ENCODE measurements at regions not wholly inside any gene's neighbourhood (a gene's known extent, or its start where the extent isn't known, plus 50 kb on each side); places are given as distances from the start of the nearest gene placed in this dataset.

DNA sequence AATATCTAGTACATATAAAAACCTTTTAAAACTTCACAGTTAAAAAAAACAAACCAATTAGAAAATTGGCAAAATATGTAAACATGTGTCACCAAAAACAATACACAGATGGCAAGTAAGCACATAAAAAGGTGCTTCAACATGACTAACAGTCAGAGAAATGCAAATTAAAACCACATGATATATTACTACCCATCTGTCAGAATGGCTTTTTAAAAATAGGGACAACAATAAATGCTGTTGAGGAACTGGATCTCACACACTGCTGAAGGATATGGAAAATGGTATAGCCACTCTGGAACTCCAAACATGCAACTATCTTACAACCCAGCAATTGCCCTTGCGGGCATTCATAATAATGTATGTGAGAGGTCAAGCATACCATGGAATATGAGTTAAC is 1153.6 kb downstream of the FLRT2 start:
- DNase-seq, result no peak

DNA sequence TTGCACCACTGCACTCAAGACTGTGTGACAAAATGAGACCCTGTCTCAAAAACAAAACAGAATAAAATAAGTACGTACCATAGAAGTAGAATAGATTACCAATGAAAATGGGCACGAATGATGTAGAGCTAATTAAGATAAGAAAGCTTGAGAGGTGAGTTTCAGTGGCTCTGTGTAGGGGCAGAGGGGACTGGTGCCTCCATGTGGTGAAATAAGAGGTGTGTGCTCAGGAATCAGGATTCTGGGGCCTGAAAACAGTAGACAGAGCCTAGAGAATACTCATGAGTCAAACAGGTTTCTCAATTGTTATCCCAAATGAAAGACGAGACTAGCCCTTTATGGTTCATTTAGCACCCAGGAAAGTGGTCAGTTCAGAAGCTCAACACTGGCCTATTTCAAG is 1145.1 kb downstream of the FLRT2 start:
- DNase-seq, result no peak

DNA sequence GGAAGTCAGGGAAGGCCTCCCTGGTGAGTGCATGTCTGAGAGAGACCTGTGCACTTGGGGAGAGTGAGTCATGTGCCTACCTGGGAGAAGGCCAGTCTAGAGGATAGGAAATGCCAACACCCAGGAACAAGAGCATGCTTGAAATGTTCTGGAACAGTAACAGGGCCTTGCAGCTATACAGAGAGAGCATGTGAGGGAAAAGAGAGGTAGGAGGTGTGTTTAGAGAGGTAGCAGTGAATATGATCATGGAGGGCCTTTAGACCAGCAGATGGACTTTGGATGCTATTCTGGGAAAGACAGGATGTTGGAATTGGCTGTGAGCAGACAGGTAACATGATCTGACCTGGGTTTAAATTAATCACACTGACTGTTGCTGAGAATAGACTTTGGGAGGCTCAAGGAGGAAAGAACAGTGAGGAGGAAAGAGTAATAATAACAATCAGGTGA is 1143.6 kb downstream of the FLRT2 start:
- peak; percentile 3 for DNase-seq

- no peak for DNase-seq
These were observed 1142.1 kb downstream of the FLRT2 start for GRCh38 chr14:86672080-86672479.

DNA sequence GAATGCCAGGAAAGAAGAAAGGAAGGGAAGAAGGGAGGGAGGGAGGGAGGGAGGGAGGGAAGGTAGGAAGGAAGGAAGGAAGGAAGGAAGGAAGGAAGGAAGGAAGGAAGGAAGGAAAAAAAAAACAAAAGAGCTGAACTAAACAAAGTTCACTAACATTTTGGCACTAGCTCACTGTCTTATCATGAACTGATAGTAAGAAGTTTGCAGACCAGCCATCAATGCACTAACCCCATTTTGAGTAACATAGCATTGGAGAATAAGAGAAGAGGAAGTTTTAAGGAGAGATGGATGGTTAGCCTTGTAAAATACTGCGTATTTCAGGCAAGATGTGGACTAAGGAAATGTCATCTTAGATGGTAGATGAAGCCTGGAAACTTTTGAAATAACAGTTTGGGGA is 1136.0 kb downstream of the FLRT2 start:
- DNase-seq, result no peak

DNA sequence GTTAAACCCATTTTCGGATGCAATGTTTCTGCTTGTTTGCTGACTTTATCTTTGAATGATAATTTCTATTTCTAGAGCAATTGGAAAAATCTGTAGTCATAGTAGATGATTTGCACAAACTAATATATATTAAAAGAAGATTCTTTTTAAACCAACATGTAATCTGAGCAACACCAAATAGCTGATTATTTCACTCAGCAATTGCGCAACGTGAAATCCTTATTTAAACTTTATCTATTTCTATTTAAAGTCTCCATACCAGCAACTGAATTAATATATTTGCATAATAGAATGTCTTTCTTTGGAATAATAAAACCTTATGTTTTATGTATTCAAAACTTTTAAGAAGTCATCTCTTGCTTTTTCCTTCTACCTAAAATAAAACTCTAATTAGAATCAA is 1132.4 kb downstream of the FLRT2 start:
- no peak for DNase-seq

- DNase-seq, result peak; percentile 25
These were observed 1124.7 kb downstream of the FLRT2 start for GRCh38 chr14:86654558-86655184.

DNA sequence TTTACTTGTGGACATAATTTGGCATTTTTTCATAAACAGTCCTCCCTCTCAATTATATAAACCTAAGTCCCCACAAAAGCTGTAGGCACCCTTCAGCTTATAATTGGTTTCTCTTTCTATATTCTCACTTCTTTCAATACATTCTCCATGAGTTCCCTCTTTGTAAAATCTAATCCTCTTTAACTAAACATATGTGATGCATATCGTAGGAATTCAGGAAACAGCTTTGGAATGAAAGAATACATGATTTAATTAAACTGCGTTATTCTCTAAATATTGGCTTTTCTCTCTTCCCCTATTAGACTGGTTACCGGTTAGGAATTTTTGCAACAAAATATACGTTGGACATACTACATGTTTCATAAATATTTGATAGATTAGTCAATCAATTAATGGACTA is 1122.6 kb downstream of the FLRT2 start:
- no peak for DNase-seq

DNA sequence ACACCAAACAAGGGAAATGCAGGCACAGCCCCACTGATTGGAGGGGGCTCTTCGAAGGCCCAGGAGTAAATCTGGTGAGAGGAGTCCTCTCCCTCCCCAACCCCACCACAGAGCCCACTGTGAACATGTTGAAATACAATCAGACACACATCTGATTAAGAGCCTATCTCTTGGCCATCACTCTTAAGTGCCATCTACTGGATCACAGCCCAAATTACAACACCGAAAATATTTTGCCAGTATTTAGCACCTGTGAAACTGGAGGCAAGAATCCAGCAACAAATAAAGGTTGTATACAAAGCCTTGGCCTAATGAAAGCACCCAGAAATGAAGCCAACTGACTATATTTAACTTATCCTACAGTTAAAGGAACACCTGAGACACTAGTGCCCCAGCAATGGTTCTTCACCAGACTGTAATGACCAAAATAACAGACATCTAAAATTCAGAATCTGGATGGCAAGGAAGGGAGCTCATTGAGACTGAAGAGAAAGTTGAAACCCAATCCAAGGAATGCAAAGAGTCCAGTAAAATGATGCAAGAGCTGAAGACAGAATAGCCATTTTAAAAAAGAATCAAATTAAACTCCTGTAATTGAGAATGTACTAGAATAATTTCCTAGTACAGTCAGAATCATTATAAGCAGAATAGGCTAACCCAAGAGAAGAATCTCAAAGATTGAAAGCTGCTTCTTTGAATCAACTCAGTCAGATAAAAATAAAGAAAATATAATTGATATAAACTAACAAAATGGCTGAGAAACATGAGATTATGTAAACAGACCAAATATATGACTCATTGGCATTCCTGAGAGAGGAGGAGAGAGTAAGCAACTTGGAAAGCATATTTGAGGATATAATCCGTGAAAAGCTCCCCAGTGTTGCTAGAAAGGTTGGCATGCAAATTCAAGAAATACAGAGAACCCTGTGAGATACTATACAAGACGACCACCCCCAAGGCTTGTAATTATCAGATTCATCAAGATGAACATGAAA is 1117.0 kb downstream of the FLRT2 start:
- no peak for DNase-seq

GRCh38 chr14:86646125-86646524 is 1116.2 kb downstream of the FLRT2 start:
- no peak for DNase-seq

DNA sequence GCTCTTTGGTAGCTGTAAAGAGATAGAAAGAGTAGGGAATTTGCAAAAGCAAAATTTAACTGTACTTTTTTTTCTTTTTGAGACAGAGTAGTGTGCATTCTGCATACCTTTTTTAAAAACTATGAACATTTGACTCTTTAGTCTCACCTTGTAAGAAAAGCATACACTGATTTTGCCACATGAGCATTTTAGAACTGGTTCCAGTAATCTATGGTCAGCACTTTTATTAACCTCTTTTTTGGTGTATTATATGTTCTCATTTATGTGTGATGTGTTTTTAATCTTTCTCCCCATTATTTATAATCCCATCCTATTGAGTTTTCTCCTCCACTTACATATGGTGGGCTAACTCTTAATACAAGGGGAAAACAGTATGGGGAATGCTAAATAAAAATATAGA is 1111.4 kb downstream of the FLRT2 start:
- no peak for DNase-seq

GRCh38 chr14:86640288-86640687 is 1110.3 kb downstream of the FLRT2 start:
- DNase-seq, result no peak

- no peak for DNase-seq
These were observed 1109.7 kb downstream of the FLRT2 start for GRCh38 chr14:86639666-86640065.

- no peak for DNase-seq
These were observed 1109.2 kb downstream of the FLRT2 start for GRCh38 chr14:86639146-86639545.

- no peak for DNase-seq
These were observed 1097.1 kb downstream of the FLRT2 start for GRCh38 chr14:86627080-86627479.

DNA sequence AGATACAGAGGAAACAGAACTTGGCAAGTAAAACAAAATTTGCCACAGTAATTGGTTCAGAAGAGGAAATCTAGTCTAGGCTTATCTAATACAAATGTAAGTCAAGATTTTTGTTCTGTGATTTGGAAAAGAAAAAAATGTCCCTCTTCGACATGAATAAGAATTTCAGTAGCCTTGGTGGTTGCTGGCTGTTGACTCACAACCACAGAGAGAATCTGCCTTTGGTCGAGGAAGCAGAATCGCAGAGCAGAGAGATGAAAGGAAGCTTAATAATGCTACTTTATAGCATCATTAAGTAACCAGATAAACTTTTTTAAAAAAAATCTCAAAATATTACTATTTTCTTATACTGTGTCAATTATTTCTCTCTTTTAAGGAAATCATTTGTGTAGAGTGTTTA is 1096.6 kb downstream of the FLRT2 start:
- DNase-seq, result no peak

DNA sequence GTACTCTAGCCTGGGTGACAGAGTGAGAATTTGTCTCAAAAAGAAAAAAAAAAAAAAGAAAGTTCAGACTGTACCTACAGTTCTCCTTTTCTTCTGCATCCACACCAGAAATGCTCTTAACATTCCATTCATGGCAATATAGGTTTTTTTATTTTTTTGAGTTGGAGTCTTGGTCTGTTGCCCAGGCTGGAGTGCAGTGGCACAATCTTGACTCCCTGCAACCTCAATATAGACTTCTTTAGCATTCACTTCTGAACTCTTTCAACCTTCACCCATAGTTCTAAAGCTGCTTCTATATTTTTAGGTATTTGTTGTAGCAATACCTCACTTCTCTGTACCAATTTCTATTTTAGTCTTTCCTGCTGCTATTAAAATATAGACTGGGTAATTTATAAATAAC is 1095.7 kb downstream of the FLRT2 start:
- DNase-seq, result peak; percentile 2

GRCh38 chr14:86619726-86620125 is 1089.8 kb downstream of the FLRT2 start:
- DNase-seq, result no peak

GRCh38 chr14:86613786-86614185 is 1083.8 kb downstream of the FLRT2 start:
- no peak for DNase-seq

DNA sequence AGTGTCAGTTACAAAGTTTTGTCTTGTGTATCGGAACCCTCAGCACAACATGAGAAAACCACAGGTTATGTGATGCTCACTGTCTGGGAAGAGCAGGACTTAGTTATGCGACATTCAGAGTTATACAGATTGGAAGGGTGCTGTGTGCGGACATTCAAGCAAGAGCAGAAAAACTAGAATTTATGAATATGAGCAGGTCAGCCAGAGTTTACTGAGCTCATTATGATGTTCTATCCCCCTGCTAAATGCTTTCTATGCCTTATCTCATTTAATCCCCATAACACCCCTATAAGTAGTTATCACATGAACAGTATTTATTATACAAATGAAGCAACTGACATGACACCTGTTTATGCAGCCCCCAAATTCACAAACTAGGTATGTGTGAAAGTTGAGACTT is 1083.2 kb downstream of the FLRT2 start:
- DNase-seq, result peak; percentile 14

DNA sequence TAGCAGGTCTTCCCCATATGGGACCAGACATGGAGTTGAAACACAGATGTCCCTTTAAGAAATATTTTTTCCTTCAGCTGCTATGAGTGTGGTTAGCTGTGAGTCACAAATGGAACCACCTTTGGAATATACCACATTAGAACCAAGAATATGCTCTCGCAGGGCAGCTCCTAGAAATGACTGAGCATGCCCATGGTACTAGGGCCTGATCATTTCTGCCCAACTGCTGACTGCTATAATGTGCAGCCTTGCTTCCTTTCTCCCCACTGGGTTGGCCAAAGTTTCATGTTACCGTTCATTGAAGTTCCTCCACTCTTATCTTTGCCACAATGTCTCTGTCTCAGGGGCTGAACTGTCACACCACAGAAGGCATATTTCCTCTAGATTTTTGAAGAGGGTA is 1074.6 kb downstream of the FLRT2 start:
- no peak for DNase-seq

DNA sequence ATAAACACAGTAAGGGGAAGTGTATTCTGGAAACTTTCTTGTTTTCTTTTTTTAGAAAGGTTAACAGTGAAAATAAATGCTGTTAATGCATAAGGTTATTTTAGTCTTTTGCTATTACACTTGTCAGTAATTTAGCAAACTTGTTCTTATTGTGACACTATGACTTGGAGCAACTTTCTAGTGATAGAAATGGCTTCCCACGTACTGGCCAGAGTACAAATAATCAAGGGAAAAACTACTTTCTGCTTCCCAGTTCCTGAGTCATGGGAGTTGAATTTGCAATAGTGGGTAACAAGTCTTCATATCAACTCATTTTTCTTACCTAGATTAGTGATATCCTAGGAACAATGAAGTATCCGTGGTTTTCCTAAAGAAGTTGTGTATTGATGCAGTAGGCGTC is 1072.3 kb downstream of the FLRT2 start:
- no peak for DNase-seq

- DNase-seq, result no peak
These were observed 1071.9 kb downstream of the FLRT2 start for GRCh38 chr14:86601813-86602212.

DNA sequence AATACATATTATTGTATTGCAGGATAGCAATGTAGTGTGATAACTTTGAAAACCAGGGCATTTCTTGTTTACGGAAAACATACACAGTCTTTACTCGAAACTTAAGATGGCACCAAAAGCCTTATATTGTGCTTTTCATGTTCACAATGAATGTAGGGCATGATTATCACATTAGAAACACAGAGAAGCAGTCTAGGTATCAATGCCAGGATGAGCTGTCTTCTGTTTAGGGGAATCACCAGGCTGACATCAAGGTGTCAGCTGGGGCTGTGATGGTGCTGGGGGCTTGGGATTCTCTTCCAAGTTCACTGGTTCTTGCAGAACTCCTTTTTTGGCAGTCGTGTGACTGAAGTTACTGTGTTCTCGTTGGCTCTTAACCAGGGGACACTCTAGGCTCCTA is 1067.3 kb downstream of the FLRT2 start:
- DNase-seq, result no peak
